Large intestine (tissue), 3 donors: ENCODE measurements at regions not wholly inside any gene's neighbourhood (a gene's known extent, or its start where the extent isn't known, plus 50 kb on each side); places are given as distances from the start of the nearest gene placed in this dataset.

Experiments used
- DNase-seq, 2 donors: peaks; one replicate each; pipeline versions ENCODE4 v3.0.0 to v3.0.0-alpha.2; 2013
- H3K27ac ChIP-seq: one replicate; pipeline ENCODE4 v1.5.1; 2013; ENCODE audit warnings: low read length
- H3K27me3 ChIP-seq: 2 replicates; pipeline ENCODE4 v1.6.1; 2013; ENCODE audit warnings: low read length; ENCODE audit not compliant: control insufficient read depth, insufficient read depth
- H3K36me3 ChIP-seq: 2 replicates; pipeline ENCODE4 v1.6.1; 2013; ENCODE audit warnings: low read length; ENCODE audit not compliant: control insufficient read depth, insufficient read depth
- H3K4me1 ChIP-seq: one replicate; pipeline ENCODE4 v1.6.1; 2013; ENCODE audit warnings: low read length; ENCODE audit not compliant: control insufficient read depth, insufficient read depth
- H3K4me3 ChIP-seq: one replicate; pipeline ENCODE4 v1.5.1; 2013; ENCODE audit warnings: low read length
- H3K9me3 ChIP-seq: one replicate; pipeline ENCODE4 v1.6.1; 2013; ENCODE audit warnings: mild to moderate bottlenecking, low read depth, low read length, moderate library complexity; ENCODE audit not compliant: control insufficient read depth
- WGBS: methylation state at CpG from one replicate; pipeline ENCODE4 v1.1.5; 2013; ENCODE audit warnings: low lambda C conversion rate; ENCODE audit not compliant: insufficient coverage; 5-methylcytosine and 5-hydroxymethylcytosine counted together

GRCh38 chr4:85094735-85095134 lies 128.2 kb upstream of the WDFY3 start:
- no peaks in the 10 kb centered on the region for H3K27me3 ChIP-seq
- no peaks in the 10 kb centered on the region for H3K36me3 ChIP-seq
- no peak for DNase-seq
- no peaks in the 10 kb centered on the region for H3K9me3 ChIP-seq
- H3K4me1 ChIP-seq: no peaks in the 10 kb centered on the region
- 75% methylated on average over 1 of the region's 1 CpG for WGBS
- no peak overlapping the region for H3K4me3 ChIP-seq
- no peak overlapping the region for H3K27ac ChIP-seq

GRCh38 chr4:85102606-85103005 lies 136.1 kb upstream of the WDFY3 start:
- Histone ChIP-seq H3K9me3 (no peaks in the 10 kb centered on the region), H3K36me3 (no peaks in the 10 kb centered on the region), H3K4me3 (no peak overlapping the region), H3K4me1 (no peaks in the 10 kb centered on the region), H3K27ac (no peak overlapping the region), H3K27me3 (no peaks in the 10 kb centered on the region)
- WGBS: 100% methylated on average over 1 of the region's 1 CpG
- DNase-seq: no peak

- no peaks in the 10 kb centered on the region for H3K4me1 ChIP-seq
- no peaks in the 10 kb centered on the region for H3K27me3 ChIP-seq
- DNase-seq: no peak
- H3K36me3 ChIP-seq: no peaks in the 10 kb centered on the region
- H3K9me3 ChIP-seq: no peaks in the 10 kb centered on the region
- H3K27ac ChIP-seq: no peak overlapping the region
- no peak overlapping the region for H3K4me3 ChIP-seq
Observed at GRCh38 chr4:85106166-85106565, 139.7 kb upstream of the WDFY3 start.

GRCh38 chr4:85106805-85107336 lies 140.4 kb upstream of the WDFY3 start:
- no CpG with 5 or more reads among the region's 5 CpGs for WGBS

GRCh38 chr4:85107553-85107952 lies 141.1 kb upstream of the WDFY3 start:
- H3K27me3 ChIP-seq: no peaks in the 10 kb centered on the region
- no peak overlapping the region for H3K4me3 ChIP-seq
- no peaks in the 10 kb centered on the region for H3K9me3 ChIP-seq
- no peak overlapping the region for H3K27ac ChIP-seq
- H3K36me3 ChIP-seq: no peaks in the 10 kb centered on the region
- WGBS: 88% methylated on average over 1 of the region's 5 CpGs
- DNase-seq: peak in 1 of 2 donors; percentile 2
- H3K4me1 ChIP-seq: no peaks in the 10 kb centered on the region

More at GRCh38 chr4:85106805-85107336, 140.4 kb upstream of the WDFY3 start:
- DNase-seq: no peak
- Histone ChIP-seq H3K9me3 (no peaks in the 10 kb centered on the region), H3K27me3 (no peaks in the 10 kb centered on the region), H3K27ac (no peak overlapping the region), H3K4me1 (no peaks in the 10 kb centered on the region), H3K4me3 (no peak overlapping the region), H3K36me3 (no peaks in the 10 kb centered on the region)

GRCh38 chr4:85113706-85114105 lies 147.2 kb upstream of the WDFY3 start:
- H3K4me3 ChIP-seq: no peak overlapping the region
- no CpG with 5 or more reads among the region's 3 CpGs for WGBS
- H3K9me3 ChIP-seq: no peaks in the 10 kb centered on the region
- no peaks in the 10 kb centered on the region for H3K27me3 ChIP-seq
- no peaks in the 10 kb centered on the region for H3K4me1 ChIP-seq
- no peaks in the 10 kb centered on the region for H3K36me3 ChIP-seq
- no peak for DNase-seq
- H3K27ac ChIP-seq: no peak overlapping the region

GRCh38 chr4:85114526-85114925 lies 148.0 kb upstream of the WDFY3 start:
- no peak for DNase-seq
- no peaks in the 10 kb centered on the region for H3K36me3 ChIP-seq
- no peaks in the 10 kb centered on the region for H3K9me3 ChIP-seq
- H3K27ac ChIP-seq: no peak overlapping the region
- no CpG with 5 or more reads among the region's 3 CpGs for WGBS
- H3K27me3 ChIP-seq: no peaks in the 10 kb centered on the region
- H3K4me3 ChIP-seq: no peak overlapping the region
- H3K4me1 ChIP-seq: no peaks in the 10 kb centered on the region

- no peak overlapping the region for H3K27ac ChIP-seq
- no peaks in the 10 kb centered on the region for H3K36me3 ChIP-seq
- H3K4me3 ChIP-seq: no peak overlapping the region
- H3K9me3 ChIP-seq: no peaks in the 10 kb centered on the region
- DNase-seq: no peak
- H3K4me1 ChIP-seq: no peaks in the 10 kb centered on the region
- no peaks in the 10 kb centered on the region for H3K27me3 ChIP-seq
Observed at GRCh38 chr4:85116008-85116407, 149.5 kb upstream of the WDFY3 start.

GRCh38 chr4:85125688-85126087 lies 159.2 kb upstream of the WDFY3 start:
- Histone ChIP-seq H3K9me3 (peaks cover 5% of the 10 kb centered on the region), H3K27ac (no peak overlapping the region), H3K36me3 (no peaks in the 10 kb centered on the region), H3K4me1 (peaks cover 3% of the 10 kb centered on the region), H3K27me3 (no peaks in the 10 kb centered on the region), H3K4me3 (no peak overlapping the region)
- WGBS: no CpG with 5 or more reads among the region's 1 CpG
- DNase-seq: no peak

GRCh38 chr4:85126991-85127591 lies 160.6 kb upstream of the WDFY3 start:
- no CpG with 5 or more reads among the region's 6 CpGs for WGBS
- Histone ChIP-seq H3K4me1 (peaks cover 3% of the 10 kb centered on the region), H3K4me3 (no peak overlapping the region), H3K27ac (no peak overlapping the region), H3K36me3 (no peaks in the 10 kb centered on the region), H3K27me3 (no peaks in the 10 kb centered on the region), H3K9me3 (peaks cover 5% of the 10 kb centered on the region)
- no peak for DNase-seq

- no peak for DNase-seq
Observed at GRCh38 chr4:85127653-85128052, 161.2 kb upstream of the WDFY3 start.

More at GRCh38 chr4:85127653-85128052, 161.2 kb upstream of the WDFY3 start:
- Histone ChIP-seq H3K4me1 (peaks cover 3% of the 10 kb centered on the region), H3K27ac (no peak overlapping the region), H3K4me3 (no peak overlapping the region), H3K36me3 (no peaks in the 10 kb centered on the region), H3K9me3 (peaks cover 5% of the 10 kb centered on the region), H3K27me3 (no peaks in the 10 kb centered on the region)
- 40% methylated on average over 1 of the region's 10 CpGs for WGBS
